Tibial nerve (tissue), 4 donors: ENCODE measurements at regions not wholly inside any gene's neighbourhood (a gene's known extent, or its start where the extent isn't known, plus 50 kb on each side); places are given as distances from the start of the nearest gene placed in this dataset.

Experiments
- EP300 ChIP-seq, 2 donors: sonication (generic); formaldehyde crosslinking; IDR thresholded peaks; one replicate each; pipeline ENCODE4 v1.6.1; 2017; ENCODE audit warnings: antibody characterized with exemption in 2 of 2, mild to moderate bottlenecking in 1 of 2
- POLR2A ChIP-seq, 2 donors: fragments of 450-650 bp; IDR thresholded peaks; one replicate each; pipeline ENCODE4 v1.6.1; 2017; ENCODE audit warnings: antibody characterized with exemption in 2 of 2, mild to moderate bottlenecking in 2 of 2, moderate library complexity in 2 of 2
- TF ChIP-seq, protein P1 (sequence below), 5 experiments: fragments of 200-600 bp in 3 of 5; fragments of 450-650 bp in 2 of 5; sonication (generic) in 3 of 5; IDR thresholded peaks; one replicate each; pipeline ENCODE4 v1.5.1; 2016 to 2019; ENCODE audit warnings: antibody characterized with exemption in 5 of 5, mild to moderate bottlenecking in 3 of 5, moderate library complexity in 2 of 5

DNA sequence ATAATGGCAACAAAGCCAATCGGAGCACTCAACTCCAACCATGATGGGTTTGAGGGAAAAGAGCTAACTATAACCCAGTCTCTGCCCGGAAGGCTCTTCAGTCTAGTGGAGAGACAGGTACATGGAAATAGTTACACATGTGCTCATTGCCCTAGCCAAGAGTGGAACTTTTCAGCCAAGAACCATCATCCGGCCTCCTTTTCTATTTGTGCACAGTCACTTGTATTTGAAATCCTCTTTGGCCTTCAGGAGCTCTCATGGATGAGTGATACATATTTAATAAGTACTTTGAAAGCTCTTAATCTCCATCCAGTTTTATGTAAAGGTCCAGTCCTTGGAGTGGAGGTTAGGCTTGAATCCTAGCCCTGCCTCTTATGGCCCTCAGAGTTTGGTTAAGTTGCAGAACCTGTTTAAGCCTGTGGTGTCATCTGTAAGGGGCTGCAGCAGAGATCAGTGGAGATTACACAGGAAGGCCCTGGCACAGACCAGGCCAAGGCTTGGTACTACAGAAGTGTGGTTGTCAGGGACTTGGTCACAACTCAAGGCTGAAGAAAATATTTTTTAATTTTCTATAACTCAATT is 72.3 kb upstream of the SMLR1 start:
- TF ChIP-seq, protein P1, sequence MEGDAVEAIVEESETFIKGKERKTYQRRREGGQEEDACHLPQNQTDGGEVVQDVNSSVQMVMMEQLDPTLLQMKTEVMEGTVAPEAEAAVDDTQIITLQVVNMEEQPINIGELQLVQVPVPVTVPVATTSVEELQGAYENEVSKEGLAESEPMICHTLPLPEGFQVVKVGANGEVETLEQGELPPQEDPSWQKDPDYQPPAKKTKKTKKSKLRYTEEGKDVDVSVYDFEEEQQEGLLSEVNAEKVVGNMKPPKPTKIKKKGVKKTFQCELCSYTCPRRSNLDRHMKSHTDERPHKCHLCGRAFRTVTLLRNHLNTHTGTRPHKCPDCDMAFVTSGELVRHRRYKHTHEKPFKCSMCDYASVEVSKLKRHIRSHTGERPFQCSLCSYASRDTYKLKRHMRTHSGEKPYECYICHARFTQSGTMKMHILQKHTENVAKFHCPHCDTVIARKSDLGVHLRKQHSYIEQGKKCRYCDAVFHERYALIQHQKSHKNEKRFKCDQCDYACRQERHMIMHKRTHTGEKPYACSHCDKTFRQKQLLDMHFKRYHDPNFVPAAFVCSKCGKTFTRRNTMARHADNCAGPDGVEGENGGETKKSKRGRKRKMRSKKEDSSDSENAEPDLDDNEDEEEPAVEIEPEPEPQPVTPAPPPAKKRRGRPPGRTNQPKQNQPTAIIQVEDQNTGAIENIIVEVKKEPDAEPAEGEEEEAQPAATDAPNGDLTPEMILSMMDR (IDR thresholded peaks at IDR 0.05): no peak
- TF ChIP-seq POLR2A (IDR thresholded peaks at IDR 0.05) (no peak), EP300 (IDR thresholded peaks at IDR 0.05) (no peak)
